ENCODE measurements at regions not wholly inside any gene's neighbourhood (a gene's known extent, or its start where the extent isn't known, plus 50 kb on each side); places are given as distances from the start of the nearest gene placed in this dataset.

DNA sequence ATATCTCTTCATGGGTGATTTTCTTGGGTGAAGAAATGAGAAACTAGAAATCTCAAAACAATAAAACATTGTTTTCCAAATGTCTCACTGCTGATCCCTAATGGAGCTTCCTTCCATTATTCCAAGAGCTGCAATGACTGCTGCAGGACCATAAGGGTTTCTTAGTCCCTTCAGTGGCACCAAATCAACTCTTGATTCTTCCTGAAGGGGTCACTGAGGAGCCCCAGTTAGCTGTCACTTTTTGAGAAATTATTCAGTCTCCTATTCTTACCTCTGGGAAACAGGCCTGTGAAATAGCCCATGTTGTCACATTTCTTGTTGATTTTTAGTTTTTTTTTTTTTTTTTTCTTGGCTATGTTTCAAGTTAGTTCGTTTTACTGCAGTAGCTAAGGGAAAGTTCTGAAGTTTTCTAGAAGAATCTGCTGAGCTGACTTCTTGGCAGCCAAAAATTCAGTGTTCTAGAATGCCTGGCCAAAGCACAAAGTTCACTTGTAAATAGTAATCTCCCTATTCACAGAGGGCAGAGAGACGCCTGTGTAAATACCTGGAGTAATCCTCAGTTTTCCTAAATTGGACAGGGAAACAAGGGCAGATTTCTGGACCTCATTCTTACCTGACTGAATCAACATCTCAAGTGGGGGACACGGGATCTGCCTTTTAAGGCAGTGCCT lies 480.0 kb downstream of the RIT2 start:
- no peak overlapping the region for H3K4me3 ChIP-seq (ENCODE audit: low read length)
- TF ChIP-seq, protein P1, sequence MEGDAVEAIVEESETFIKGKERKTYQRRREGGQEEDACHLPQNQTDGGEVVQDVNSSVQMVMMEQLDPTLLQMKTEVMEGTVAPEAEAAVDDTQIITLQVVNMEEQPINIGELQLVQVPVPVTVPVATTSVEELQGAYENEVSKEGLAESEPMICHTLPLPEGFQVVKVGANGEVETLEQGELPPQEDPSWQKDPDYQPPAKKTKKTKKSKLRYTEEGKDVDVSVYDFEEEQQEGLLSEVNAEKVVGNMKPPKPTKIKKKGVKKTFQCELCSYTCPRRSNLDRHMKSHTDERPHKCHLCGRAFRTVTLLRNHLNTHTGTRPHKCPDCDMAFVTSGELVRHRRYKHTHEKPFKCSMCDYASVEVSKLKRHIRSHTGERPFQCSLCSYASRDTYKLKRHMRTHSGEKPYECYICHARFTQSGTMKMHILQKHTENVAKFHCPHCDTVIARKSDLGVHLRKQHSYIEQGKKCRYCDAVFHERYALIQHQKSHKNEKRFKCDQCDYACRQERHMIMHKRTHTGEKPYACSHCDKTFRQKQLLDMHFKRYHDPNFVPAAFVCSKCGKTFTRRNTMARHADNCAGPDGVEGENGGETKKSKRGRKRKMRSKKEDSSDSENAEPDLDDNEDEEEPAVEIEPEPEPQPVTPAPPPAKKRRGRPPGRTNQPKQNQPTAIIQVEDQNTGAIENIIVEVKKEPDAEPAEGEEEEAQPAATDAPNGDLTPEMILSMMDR (IDR thresholded peaks at IDR 0.05; ENCODE audit: insufficient read depth, low read depth, low read length, missing control alignments): no peak
- no peak for DNase-seq (ENCODE audit: low read depth)

DNA sequence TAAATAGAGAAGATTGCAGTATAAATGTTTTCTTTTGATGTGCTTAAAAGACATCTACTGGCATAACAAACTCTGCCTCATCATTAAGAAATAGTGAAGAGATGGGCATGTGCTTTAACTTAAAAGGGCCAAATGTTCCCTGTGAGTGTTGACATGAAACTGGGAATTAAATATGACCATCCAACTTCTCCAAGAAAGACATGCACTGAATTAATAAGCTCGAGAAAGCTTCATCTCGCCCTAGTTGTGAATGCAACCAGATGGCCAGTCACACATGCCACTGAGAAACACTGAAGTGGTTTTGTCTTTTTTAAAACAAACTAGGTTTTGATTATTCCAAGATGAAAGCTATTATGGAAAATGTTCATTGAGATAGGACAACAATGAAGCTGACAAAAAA lies 479.2 kb downstream of the RIT2 start:
- no peak overlapping the region for H3K4me3 ChIP-seq (ENCODE audit: low read length)
- TF ChIP-seq, protein P1 (IDR thresholded peaks at IDR 0.05; ENCODE audit: insufficient read depth, low read depth, low read length, missing control alignments): no peak
- DNase-seq (ENCODE audit: low read depth): no peak

DNA sequence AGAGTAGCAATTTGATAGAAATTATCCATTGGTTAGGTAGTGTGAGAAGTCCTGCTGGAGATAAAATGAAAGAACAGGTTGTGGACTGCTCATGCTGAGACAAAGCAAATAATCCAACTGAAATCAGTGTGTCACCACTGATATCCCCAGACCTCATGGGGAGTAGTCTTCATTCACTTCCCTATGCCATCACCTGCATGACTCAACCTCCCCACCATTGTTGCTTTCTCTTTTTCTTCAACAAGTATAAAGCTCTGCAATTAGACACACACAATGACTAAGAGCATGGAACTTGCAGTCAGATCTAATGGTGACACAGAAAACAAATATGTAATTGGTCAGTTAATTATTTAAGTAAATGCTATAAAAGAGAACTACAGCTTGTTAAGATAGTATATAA lies 475.3 kb downstream of the RIT2 start:
- TF ChIP-seq, protein P1 (IDR thresholded peaks at IDR 0.05; ENCODE audit: insufficient read depth, low read depth, low read length, missing control alignments): no peak
- DNase-seq (ENCODE audit: low read depth): peak; percentile 26
- H3K4me3 ChIP-seq (ENCODE audit: low read length): no peak overlapping the region

DNA sequence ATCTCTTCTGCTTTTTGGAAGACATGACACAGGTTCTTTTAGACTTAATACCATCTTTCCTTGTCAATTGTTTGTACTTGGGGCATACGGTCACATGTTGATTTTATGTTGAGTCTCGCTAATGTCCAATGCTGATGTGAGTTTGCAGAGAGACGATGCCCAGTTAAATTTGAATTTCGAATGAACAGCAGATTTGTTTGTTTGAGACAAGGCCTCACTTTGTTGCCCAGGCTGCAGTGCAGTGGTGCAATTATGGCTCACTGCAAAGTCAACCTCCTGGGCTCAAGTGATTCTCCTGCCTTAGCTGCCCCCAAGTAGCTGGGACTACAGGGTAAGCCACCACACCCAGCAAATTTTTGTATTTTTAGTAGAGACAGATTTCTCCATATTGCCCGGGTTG lies 473.5 kb downstream of the RIT2 start:
- TF ChIP-seq, protein P1 (IDR thresholded peaks at IDR 0.05; ENCODE audit: insufficient read depth, low read depth, low read length, missing control alignments): no peak
- H3K4me3 ChIP-seq (ENCODE audit: low read length): no peak overlapping the region
- no peak for DNase-seq (ENCODE audit: low read depth)

DNA sequence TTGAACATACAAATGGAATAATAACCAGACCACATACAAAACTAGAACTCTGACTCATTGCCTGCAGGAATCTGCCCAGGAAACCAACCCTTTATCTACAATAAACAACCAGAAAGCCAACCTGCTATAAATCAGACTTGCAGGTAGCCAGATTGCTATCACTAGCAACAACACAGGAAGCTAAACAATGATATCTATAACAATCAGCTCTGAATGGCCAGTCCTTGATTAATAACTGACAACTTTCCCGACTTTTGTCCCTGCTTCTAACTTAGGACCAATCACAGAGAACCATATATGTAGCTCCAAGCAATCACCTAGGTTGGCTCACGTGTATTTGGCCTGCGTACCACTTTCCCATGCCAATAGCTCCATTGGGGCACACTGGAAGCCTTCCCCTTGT lies 470.8 kb downstream of the RIT2 start:
- H3K4me3 ChIP-seq (ENCODE audit: low read length): no peak overlapping the region
- TF ChIP-seq, protein P1 (IDR thresholded peaks at IDR 0.05; ENCODE audit: insufficient read depth, low read depth, low read length, missing control alignments): no peak
- DNase-seq (ENCODE audit: low read depth): no peak

DNA sequence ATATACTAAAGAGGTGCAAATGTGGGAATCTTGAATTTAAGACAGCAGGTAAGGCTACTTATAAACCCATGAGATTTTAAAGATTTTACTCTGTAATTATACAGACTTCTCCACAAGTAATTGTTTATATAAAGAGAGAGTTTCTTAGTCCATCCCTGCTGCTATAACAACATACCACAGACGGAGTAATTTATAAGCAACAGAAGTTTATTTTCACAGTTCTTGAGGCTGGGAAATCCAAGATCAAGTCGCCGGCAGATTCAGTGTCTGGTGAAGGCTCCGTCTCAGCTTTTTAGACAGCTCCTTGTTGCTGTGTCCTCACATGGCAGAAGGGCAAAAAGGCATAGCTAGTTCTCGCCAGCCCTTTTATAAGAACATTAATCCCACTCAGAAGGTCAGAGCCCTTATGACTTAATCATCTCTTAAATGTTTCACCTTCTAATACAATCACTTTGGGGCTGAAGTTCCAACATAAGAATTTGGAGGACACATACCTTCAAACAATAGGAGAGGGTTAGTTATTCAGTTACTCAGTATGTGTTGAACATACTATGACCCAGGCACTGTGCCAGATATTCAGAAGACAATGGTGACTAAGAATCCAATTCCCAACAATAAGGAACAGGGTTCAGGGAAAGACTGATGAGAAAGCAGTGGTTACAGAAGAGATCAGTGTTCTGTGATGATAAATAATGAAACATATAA lies 466.0 kb downstream of the RIT2 start:
- H3K4me3 ChIP-seq (ENCODE audit: low read length): no peak overlapping the region
- peak; percentile 9 for DNase-seq (ENCODE audit: low read depth)
- TF ChIP-seq, protein P1 (IDR thresholded peaks at IDR 0.05; ENCODE audit: insufficient read depth, low read depth, low read length, missing control alignments): no peak
